ENCODE measurements at regions not wholly inside any gene's neighbourhood (a gene's known extent, or its start where the extent isn't known, plus 50 kb on each side); places are given as distances from the start of the nearest gene placed in this dataset.
"Not testable (repeated sequence)": the region's sequence is repeated elsewhere in the genome, so short reads cannot be mapped to it uniquely, and the experiment has no call there.

GRCh38 chr2:241968417-241968816, 98.9 kb downstream of the RTP5 start:
- no peaks in the 10 kb centered on the region for H3K36me3 ChIP-seq
- DNase-seq (ENCODE audit: low spot score in 2 of 2): peak in 1 of 2 donors; percentile 46
- H3K27ac ChIP-seq: no peak overlapping the region
- WGBS: 95% methylated on average over 9 of the region's 9 CpGs
- peaks cover 5% of the 10 kb centered on the region for H3K4me1 ChIP-seq
- no peak overlapping the region for H3K4me3 ChIP-seq
- H3K27me3 ChIP-seq: no peaks in the 10 kb centered on the region
- no peaks in the 10 kb centered on the region for H3K9me3 ChIP-seq
- TF ChIP-seq EP300 (IDR thresholded peaks at IDR 0.05): no peak
- TF ChIP-seq, protein P1, sequence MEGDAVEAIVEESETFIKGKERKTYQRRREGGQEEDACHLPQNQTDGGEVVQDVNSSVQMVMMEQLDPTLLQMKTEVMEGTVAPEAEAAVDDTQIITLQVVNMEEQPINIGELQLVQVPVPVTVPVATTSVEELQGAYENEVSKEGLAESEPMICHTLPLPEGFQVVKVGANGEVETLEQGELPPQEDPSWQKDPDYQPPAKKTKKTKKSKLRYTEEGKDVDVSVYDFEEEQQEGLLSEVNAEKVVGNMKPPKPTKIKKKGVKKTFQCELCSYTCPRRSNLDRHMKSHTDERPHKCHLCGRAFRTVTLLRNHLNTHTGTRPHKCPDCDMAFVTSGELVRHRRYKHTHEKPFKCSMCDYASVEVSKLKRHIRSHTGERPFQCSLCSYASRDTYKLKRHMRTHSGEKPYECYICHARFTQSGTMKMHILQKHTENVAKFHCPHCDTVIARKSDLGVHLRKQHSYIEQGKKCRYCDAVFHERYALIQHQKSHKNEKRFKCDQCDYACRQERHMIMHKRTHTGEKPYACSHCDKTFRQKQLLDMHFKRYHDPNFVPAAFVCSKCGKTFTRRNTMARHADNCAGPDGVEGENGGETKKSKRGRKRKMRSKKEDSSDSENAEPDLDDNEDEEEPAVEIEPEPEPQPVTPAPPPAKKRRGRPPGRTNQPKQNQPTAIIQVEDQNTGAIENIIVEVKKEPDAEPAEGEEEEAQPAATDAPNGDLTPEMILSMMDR (IDR thresholded peaks at IDR 0.05): no peak
- no peak for TF ChIP-seq POLR2AphosphoS5 (IDR thresholded peaks at IDR 0.05)

DNA sequence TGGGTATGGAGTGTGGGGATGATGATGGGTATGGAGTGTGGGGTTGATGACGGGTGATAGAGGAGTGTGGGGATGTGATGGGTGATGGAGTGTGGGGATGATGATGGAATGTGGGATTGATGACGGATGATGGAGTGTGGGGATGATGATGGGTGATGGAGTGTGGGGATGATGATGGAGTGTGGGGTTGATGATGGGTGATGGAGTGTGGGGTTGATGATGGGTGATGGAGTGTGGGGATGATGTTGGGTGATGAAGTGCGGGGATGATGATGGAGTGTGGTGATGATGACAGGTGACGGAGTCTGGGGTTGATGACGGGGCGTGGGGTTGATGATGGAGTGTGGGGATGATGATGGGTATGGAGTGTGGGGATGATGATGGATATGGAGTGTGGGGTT, 99.7 kb downstream of the RTP5 start:
- WGBS: 86% methylated on average over 6 of the region's 6 CpGs
- H3K9me3 ChIP-seq; H3K4me1 ChIP-seq; DNase-seq (ENCODE audit: low spot score in 2 of 2); H3K27ac ChIP-seq; H3K4me3 ChIP-seq; H3K36me3 ChIP-seq; H3K27me3 ChIP-seq: not testable (repeated sequence)

DNA sequence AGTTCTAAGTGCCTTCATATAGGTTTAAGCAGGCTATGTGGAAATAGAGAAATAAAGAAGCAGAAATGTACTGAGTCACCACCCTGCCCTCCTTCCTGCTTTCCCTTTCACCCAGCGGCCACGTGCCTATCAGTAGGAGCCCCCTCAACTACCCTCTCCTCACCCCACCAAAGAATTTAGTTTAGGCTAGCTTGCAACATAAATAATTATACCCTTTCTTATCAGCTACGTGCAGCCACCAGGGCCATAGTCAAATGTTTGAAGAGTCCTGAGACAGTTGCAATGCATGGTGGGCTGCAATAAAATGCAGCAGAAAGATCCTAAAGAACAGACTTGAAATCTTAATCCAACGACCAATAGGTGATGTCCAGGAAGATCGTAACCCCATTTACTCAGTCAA, 101.2 kb downstream of the RTP5 start:
- DNase-seq (ENCODE audit: low spot score in 2 of 2): no peak
- Histone ChIP-seq H3K9me3 (no peaks in the 10 kb centered on the region), H3K4me3 (no peak overlapping the region), H3K27me3 (no peaks in the 10 kb centered on the region), H3K27ac (no peak overlapping the region), H3K4me1 (peaks cover 5% of the 10 kb centered on the region), H3K36me3 (no peaks in the 10 kb centered on the region)
- no peak for TF ChIP-seq POLR2A (IDR thresholded peaks at IDR 0.05)
- no peak for TF ChIP-seq POLR2AphosphoS5 (IDR thresholded peaks at IDR 0.05)
- TF ChIP-seq EP300 (IDR thresholded peaks at IDR 0.05): no peak
- TF ChIP-seq, protein P1 (IDR thresholded peaks at IDR 0.05): no peak
- WGBS: 91% methylated on average over 5 of the region's 5 CpGs

DNA sequence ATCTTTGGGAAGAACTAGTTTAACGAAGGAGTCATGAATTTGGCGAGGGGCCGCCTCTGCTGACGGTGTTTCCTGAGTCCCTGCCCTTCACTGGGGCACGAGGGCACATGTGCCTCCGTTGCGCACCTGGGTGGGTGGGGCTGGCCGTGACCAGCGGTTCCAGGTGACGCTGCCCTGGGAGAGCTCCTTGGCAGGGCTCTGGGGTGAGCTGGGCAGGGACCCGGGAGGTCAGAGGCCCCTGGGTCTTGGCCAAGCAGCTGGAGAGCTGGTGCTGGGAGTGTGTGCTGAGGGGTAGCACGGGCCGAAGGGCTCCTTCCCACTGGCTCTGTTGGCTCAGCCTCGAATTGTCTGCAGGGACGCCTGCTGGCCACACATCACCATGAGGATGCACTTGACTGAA, 104.6 kb downstream of the RTP5 start:
- Histone ChIP-seq H3K9me3 (peaks cover 3% of the 10 kb centered on the region), H3K27me3 (no peaks in the 10 kb centered on the region), H3K4me1 (no peaks in the 10 kb centered on the region), H3K27ac (no peak overlapping the region), H3K4me3 (no peak overlapping the region), H3K36me3 (no peaks in the 10 kb centered on the region)
- no peak for TF ChIP-seq POLR2A (IDR thresholded peaks at IDR 0.05)
- no peak for TF ChIP-seq POLR2AphosphoS5 (IDR thresholded peaks at IDR 0.05)
- TF ChIP-seq, protein P1 (IDR thresholded peaks at IDR 0.05): no peak
- no peak for TF ChIP-seq EP300 (IDR thresholded peaks at IDR 0.05)
- DNase-seq (ENCODE audit: low spot score in 2 of 2): no peak
- WGBS: 91% methylated on average over 15 of the region's 15 CpGs

DNA sequence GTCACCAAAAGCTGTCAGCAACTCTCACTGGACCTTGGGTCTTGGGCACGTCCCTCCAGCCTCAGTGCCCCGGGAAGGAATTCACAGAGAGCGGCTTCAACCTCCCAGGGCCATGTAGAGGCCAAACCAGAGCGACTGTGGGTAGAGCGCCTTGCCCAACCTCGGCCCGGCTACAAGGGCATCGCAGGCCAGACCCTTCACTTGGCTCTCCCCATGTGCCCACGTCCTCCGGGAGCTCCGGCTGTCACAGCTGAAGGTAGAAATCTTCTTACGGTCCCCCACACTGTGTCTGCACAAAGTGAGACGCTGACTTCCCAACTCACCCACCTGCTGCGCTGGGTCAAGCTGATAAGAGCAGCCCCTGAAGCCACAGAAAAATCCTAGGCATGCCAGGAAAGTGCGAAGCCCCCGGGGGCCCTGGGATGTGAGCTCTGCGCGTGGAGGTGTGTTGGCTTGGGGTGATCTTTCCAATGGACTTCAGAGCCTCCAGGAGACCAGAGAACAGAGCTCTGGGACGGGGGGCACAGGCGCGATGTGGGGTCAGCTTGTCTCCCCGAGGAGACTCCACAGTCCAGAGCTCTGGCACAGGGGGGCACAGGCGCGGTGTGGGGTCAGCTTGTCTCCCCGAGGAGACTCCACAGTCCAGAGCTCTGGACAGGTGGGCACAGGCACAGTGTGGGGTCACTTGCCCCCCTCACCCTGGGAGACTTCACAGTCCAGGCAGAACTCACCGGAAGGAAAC, 105.5 kb downstream of the RTP5 start:
- Histone ChIP-seq H3K9me3 (peaks cover 3% of the 10 kb centered on the region), H3K27ac (no peak overlapping the region), H3K4me3 (no peak overlapping the region), H3K36me3 (no peaks in the 10 kb centered on the region), H3K4me1 (no peaks in the 10 kb centered on the region), H3K27me3 (no peaks in the 10 kb centered on the region)
- WGBS: 88% methylated on average over 11 of the region's 26 CpGs
- peak in 1 of 2 donors; percentile 50 for DNase-seq (ENCODE audit: low spot score in 2 of 2)
- TF ChIP-seq EP300 (IDR thresholded peaks at IDR 0.05): no peak
- TF ChIP-seq POLR2AphosphoS5 (IDR thresholded peaks at IDR 0.05): no peak
- no peak for TF ChIP-seq POLR2A (IDR thresholded peaks at IDR 0.05)
- TF ChIP-seq, protein P1 (IDR thresholded peaks at IDR 0.05): no peak

Data from suprapubic skin (tissue), 4 donors.